Type B pancreatic cell (in vitro differentiated cells): ENCODE measurements at regions not wholly inside any gene's neighbourhood (a gene's known extent, or its start where the extent isn't known, plus 50 kb on each side); places are given as distances from the start of the nearest gene placed in this dataset.
"Not testable (repeated sequence)": the region's sequence is repeated elsewhere in the genome, so short reads cannot be mapped to it uniquely, and the experiment has no call there.

ENCODE experiments used
- DNase-seq: peaks from one replicate; pipeline ENCODE4 v3.0.0; 2021; ENCODE audit warnings: mixed read lengths; ENCODE audit not compliant: unreplicated experiment; ENCODE audit errors: extremely low spot score
- H3K27ac Mint-ChIP-seq: 2 replicates; pipeline ENCODE4 v1.8.0; 2021; ENCODE audit warnings: mild to moderate bottlenecking, mixed read lengths
- H3K27me3 Mint-ChIP-seq: 2 replicates; pipeline ENCODE4 v1.8.0; 2021; ENCODE audit warnings: mixed read lengths
- H3K36me3 Mint-ChIP-seq: 2 replicates; pipeline ENCODE4 v1.8.0; 2021; ENCODE audit warnings: mixed read lengths
- H3K4me1 Mint-ChIP-seq: one replicate; pipeline ENCODE4 v1.8.0; 2021; ENCODE audit warnings: mixed read lengths; ENCODE audit not compliant: unreplicated experiment
- H3K4me3 Mint-ChIP-seq: 2 replicates; pipeline ENCODE4 v1.8.0; 2021; ENCODE audit warnings: mild to moderate bottlenecking, mixed read lengths
- H3K9me3 Mint-ChIP-seq: 2 replicates; pipeline ENCODE4 v1.8.0; 2021; ENCODE audit warnings: mixed read lengths
- TF ChIP-seq, protein P1 (sequence below): fragments of 200-600 bp; sonication (generic); conservative IDR thresholded peaks from 2 replicates; pipeline ENCODE4 v1.5.0; 2021; ENCODE audit warnings: antibody characterized with exemption, mild to moderate bottlenecking

GRCh38 chr4:79547851-79548250 is 139.8 kb upstream of the GK2 start:
- Mint-ChIP-seq H3K9me3 (peaks cover 4% of the 10 kb centered on the region), H3K4me1 (no peaks in the 10 kb centered on the region), H3K36me3 (no peaks in the 10 kb centered on the region), H3K27me3 (no peaks in the 10 kb centered on the region), H3K27ac (no peak overlapping the region), H3K4me3 (no peak overlapping the region)
- TF ChIP-seq, protein P1, sequence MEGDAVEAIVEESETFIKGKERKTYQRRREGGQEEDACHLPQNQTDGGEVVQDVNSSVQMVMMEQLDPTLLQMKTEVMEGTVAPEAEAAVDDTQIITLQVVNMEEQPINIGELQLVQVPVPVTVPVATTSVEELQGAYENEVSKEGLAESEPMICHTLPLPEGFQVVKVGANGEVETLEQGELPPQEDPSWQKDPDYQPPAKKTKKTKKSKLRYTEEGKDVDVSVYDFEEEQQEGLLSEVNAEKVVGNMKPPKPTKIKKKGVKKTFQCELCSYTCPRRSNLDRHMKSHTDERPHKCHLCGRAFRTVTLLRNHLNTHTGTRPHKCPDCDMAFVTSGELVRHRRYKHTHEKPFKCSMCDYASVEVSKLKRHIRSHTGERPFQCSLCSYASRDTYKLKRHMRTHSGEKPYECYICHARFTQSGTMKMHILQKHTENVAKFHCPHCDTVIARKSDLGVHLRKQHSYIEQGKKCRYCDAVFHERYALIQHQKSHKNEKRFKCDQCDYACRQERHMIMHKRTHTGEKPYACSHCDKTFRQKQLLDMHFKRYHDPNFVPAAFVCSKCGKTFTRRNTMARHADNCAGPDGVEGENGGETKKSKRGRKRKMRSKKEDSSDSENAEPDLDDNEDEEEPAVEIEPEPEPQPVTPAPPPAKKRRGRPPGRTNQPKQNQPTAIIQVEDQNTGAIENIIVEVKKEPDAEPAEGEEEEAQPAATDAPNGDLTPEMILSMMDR, result no peak
- no peak for DNase-seq

GRCh38 chr4:79545292-79545691 is 137.3 kb upstream of the GK2 start:
- H3K27me3 Mint-ChIP-seq, result not testable (repeated sequence)

DNA sequence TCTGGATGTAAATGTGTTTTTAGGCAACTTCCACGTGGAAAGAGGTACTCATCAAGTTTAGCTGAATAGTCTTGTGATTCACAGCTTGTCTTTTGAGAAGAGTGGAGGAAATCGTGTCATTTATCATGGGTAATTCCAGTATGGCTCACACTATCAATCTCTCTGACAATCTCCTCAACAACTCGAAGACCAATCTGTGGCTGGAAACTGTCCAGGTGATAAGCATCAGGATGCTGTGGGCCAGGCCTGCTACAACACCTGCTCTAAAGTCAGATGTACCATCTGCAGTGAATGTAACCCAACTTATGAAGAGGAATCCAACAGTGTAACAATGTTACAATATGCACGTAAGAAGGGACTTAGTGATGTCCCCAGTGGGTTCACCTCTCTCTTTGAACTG is 132.1 kb upstream of the GK2 start:
- TF ChIP-seq, protein P1, result no peak
- Mint-ChIP-seq H3K4me1 (no peaks in the 10 kb centered on the region), H3K27ac (no peak overlapping the region)

More at GRCh38 chr4:79545292-79545691, 137.3 kb upstream of the GK2 start:
- H3K36me3 Mint-ChIP-seq, H3K4me3 Mint-ChIP-seq, H3K4me1 Mint-ChIP-seq, H3K9me3 Mint-ChIP-seq, H3K27ac Mint-ChIP-seq, DNase-seq: not testable (repeated sequence)

GRCh38 chr4:79535516-79535915 is 127.5 kb upstream of the GK2 start:
- Mint-ChIP-seq H3K36me3 (no peaks in the 10 kb centered on the region), H3K27ac (no peak overlapping the region), H3K27me3 (no peaks in the 10 kb centered on the region), H3K4me1 (no peaks in the 10 kb centered on the region), H3K4me3 (no peak overlapping the region), H3K9me3 (no peaks in the 10 kb centered on the region)
- TF ChIP-seq, protein P1, result no peak
- no peak for DNase-seq

More for the DNA sequence above, 132.1 kb upstream of the GK2 start:
- Mint-ChIP-seq H3K27me3 (no peaks in the 10 kb centered on the region), H3K36me3 (no peaks in the 10 kb centered on the region), H3K4me3 (no peak overlapping the region), H3K9me3 (peaks cover 4% of the 10 kb centered on the region)
- no peak for DNase-seq

DNA sequence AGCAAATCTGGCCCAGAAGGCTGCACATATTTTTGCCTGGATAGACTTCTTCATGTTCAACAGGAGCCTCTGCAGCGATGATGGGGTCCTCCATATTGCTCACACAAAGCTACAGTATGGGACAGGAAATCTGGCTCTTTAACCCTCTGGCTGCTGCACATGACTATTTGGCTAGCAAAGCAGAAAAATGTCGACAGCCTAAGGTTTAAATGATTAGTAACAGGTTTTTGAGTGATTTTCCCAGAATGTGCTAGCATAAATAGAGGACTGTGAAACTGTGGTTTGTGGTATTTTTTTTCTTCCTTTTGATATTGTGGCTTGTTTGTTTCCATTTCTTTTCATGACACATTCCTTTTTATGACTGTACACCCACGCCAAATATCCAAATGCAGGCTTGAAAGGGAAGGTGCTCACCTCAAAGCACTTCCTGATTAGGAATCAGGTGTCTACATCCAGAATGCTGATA is 120.2 kb upstream of the GK2 start:
- Mint-ChIP-seq H3K36me3 (no peaks in the 10 kb centered on the region), H3K9me3 (no peaks in the 10 kb centered on the region)
- DNase-seq, result no peak

GRCh38 chr4:79526641-79527565 is 118.9 kb upstream of the GK2 start:
- H3K9me3 Mint-ChIP-seq, result no peaks in the 10 kb centered on the region
- H3K4me1 Mint-ChIP-seq, result no peaks in the 10 kb centered on the region
- DNase-seq, result no peak
- H3K27me3 Mint-ChIP-seq, result no peaks in the 10 kb centered on the region
- H3K36me3 Mint-ChIP-seq, result no peaks in the 10 kb centered on the region
- TF ChIP-seq, protein P1, result no peak
- no peak overlapping the region for H3K4me3 Mint-ChIP-seq
- H3K27ac Mint-ChIP-seq, result no peak overlapping the region

More for the DNA sequence above, 120.2 kb upstream of the GK2 start:
- H3K4me3 Mint-ChIP-seq, result no peak overlapping the region
- H3K4me1 Mint-ChIP-seq, result no peaks in the 10 kb centered on the region
- H3K27me3 Mint-ChIP-seq, result no peaks in the 10 kb centered on the region
- TF ChIP-seq, protein P1, result no peak
- no peak overlapping the region for H3K27ac Mint-ChIP-seq
